HEK293 (cell line): ENCODE measurements at regions not wholly inside any gene's neighbourhood (a gene's known extent, or its start where the extent isn't known, plus 50 kb on each side); places are given as distances from the start of the nearest gene placed in this dataset.

Experiments used
- CTCF ChIA-PET: fragments of 350-600 bp; formaldehyde crosslinking; extraction: SDS; loops from one replicate; lab custom pipeline; 2021; ENCODE audit warnings: antibody characterized with exemption; lab: Yijun Ruan, JAX
- POLR2A ChIA-PET: fragments of 300-600 bp; formaldehyde crosslinking; extraction: SDS; loops from one replicate; lab custom pipeline; 2020; ENCODE audit warnings: antibody characterized with exemption, inconsistent platforms; lab: Yijun Ruan, JAX
- H3K27ac ChIP-seq: fragments of 200-500 bp; sonication (Bioruptor generic); 2 replicates; pipeline ENCODE4 v1.5.1; 2014; ENCODE audit warnings: low read depth, low read length, control low read depth, inconsistent platforms; ENCODE audit errors: extremely low read depth
- H3K36me3 ChIP-seq, 2 experiments: fragments of 200-500 bp in 1 of 2; sonication (Bioruptor generic) in 1 of 2; 1 replicate in 1 of 2; 2 replicates in 1 of 2; pipeline ENCODE4 v1.5.1; 2014 to 2017; ENCODE audit warnings: inconsistent platforms in 2 of 2, low read length in 2 of 2; ENCODE audit not compliant: control insufficient read depth in 2 of 2, insufficient read depth in 1 of 2
- H3K4me1 ChIP-seq: fragments of 200-500 bp; sonication (Bioruptor generic); 2 replicates; pipeline ENCODE4 v1.5.1; 2014; ENCODE audit warnings: mild to moderate bottlenecking, low read length, inconsistent platforms; ENCODE audit not compliant: control insufficient read depth, insufficient read depth
- H3K4me3 ChIP-seq: 2 replicates; pipeline ENCODE4 v1.5.1; 2011; ENCODE audit warnings: low read depth, mild to moderate bottlenecking, control low read depth, low read length, moderate library complexity
- H3K9me3 ChIP-seq: fragments of 200-500 bp; sonication (Bioruptor generic); 2 replicates; pipeline ENCODE4 v1.5.1; 2014; ENCODE audit warnings: low read depth, low read length, inconsistent platforms; ENCODE audit not compliant: control insufficient read depth, insufficient read depth
- KLF1 ChIP-seq: fragments of 450-650 bp; formaldehyde crosslinking; IDR thresholded peaks from 2 replicates; pipeline ENCODE4 v1.5.1; 2016; ENCODE audit warnings: missing biosample characterization, missing genetic modification characterization
- KLF10 ChIP-seq: fragments of 450-650 bp; IDR thresholded peaks from 2 replicates; pipeline ENCODE4 v1.5.1; 2018; ENCODE audit warnings: missing biosample characterization, mild to moderate bottlenecking, missing genetic modification characterization
- KLF8 ChIP-seq: fragments of 450-650 bp; formaldehyde crosslinking; IDR thresholded peaks from 2 replicates; pipeline ENCODE4 v1.5.1; 2016; ENCODE audit warnings: missing biosample characterization, missing genetic modification characterization
- PRDM1 ChIP-seq: fragments of 450-650 bp; formaldehyde crosslinking; IDR thresholded peaks from 2 replicates; pipeline ENCODE4; 2016; ENCODE audit warnings: missing biosample characterization, missing genetic modification characterization
- REPIN1 ChIP-seq: fragments of 450-650 bp; formaldehyde crosslinking; IDR thresholded peaks from 2 replicates; pipeline ENCODE4 v1.5.1; 2017; ENCODE audit warnings: missing biosample characterization, missing genetic modification characterization, low read depth
- SCRT1 ChIP-seq: fragments of 450-650 bp; formaldehyde crosslinking; IDR thresholded peaks from 2 replicates; pipeline ENCODE4 v1.5.1; 2016; ENCODE audit warnings: missing biosample characterization, missing genetic modification characterization, borderline replicate concordance
- ZNF114 ChIP-seq: fragments of 450-650 bp; formaldehyde crosslinking; IDR thresholded peaks from 2 replicates; pipeline ENCODE4 v1.5.0; 2017; ENCODE audit warnings: missing biosample characterization, missing genetic modification characterization
- ZNF202 ChIP-seq: fragments of 450-650 bp; formaldehyde crosslinking; IDR thresholded peaks from 2 replicates; pipeline ENCODE4 v1.5.1; 2016; ENCODE audit warnings: missing biosample characterization, missing genetic modification characterization, borderline replicate concordance
- ZNF221 ChIP-seq: fragments of 450-650 bp; formaldehyde crosslinking; IDR thresholded peaks from 2 replicates; pipeline ENCODE4 v1.5.1; 2017; ENCODE audit warnings: missing biosample characterization, missing genetic modification characterization, borderline replicate concordance
- ZNF292 ChIP-seq: fragments of 450-650 bp; formaldehyde crosslinking; IDR thresholded peaks from 2 replicates; pipeline ENCODE4 v1.5.1; 2016; ENCODE audit warnings: low read depth, missing biosample characterization, missing genetic modification characterization, borderline replicate concordance
- ZNF302 ChIP-seq: fragments of 450-650 bp; formaldehyde crosslinking; IDR thresholded peaks from 2 replicates; pipeline ENCODE4 v1.5.1; 2016; ENCODE audit warnings: missing biosample characterization, missing genetic modification characterization, low read depth
- ZNF37A ChIP-seq: fragments of 450-650 bp; IDR thresholded peaks from 2 replicates; pipeline ENCODE4 v1.5.1; 2018; ENCODE audit warnings: missing biosample characterization, missing genetic modification characterization
- ZNF571 ChIP-seq: fragments of 450-650 bp; formaldehyde crosslinking; IDR thresholded peaks from 2 replicates; pipeline ENCODE4 v1.5.0; 2017; ENCODE audit warnings: missing biosample characterization, missing genetic modification characterization
- ZNF624 ChIP-seq: fragments of 450-650 bp; formaldehyde crosslinking; IDR thresholded peaks from 2 replicates; pipeline ENCODE4 v1.5.1; 2017; ENCODE audit warnings: missing biosample characterization, missing genetic modification characterization
- ZNF629 ChIP-seq: fragments of 450-650 bp; formaldehyde crosslinking; IDR thresholded peaks from 2 replicates; pipeline ENCODE4 v1.5.1; 2017; ENCODE audit warnings: missing biosample characterization, missing genetic modification characterization
- ZNF76 ChIP-seq: fragments of 450-650 bp; formaldehyde crosslinking; IDR thresholded peaks from 2 replicates; pipeline ENCODE4; 2016; ENCODE audit warnings: low read depth, missing biosample characterization, missing genetic modification characterization, borderline replicate concordance
- TF ChIP-seq, protein P1 (sequence below): fragments of 450-650 bp; IDR thresholded peaks from 2 replicates; pipeline ENCODE4 v1.5.1; 2018; ENCODE audit warnings: missing biosample characterization, missing genetic modification characterization
- TF ChIP-seq, protein P2 (sequence below): fragments of 450-650 bp; formaldehyde crosslinking; IDR thresholded peaks from 2 replicates; pipeline ENCODE4 v1.5.1; 2016; ENCODE audit warnings: missing biosample characterization, missing genetic modification characterization, borderline replicate concordance
- TF ChIP-seq, protein P3 (sequence below): fragments of 450-650 bp; formaldehyde crosslinking; IDR thresholded peaks from 2 replicates; pipeline ENCODE4 v1.5.1; 2017; ENCODE audit warnings: missing biosample characterization, missing genetic modification characterization
- TF ChIP-seq, protein P4 (sequence below): fragments of 450-650 bp; formaldehyde crosslinking; IDR thresholded peaks from 2 replicates; pipeline ENCODE4 v1.5.1; 2016; ENCODE audit warnings: missing biosample characterization, missing genetic modification characterization

DNA sequence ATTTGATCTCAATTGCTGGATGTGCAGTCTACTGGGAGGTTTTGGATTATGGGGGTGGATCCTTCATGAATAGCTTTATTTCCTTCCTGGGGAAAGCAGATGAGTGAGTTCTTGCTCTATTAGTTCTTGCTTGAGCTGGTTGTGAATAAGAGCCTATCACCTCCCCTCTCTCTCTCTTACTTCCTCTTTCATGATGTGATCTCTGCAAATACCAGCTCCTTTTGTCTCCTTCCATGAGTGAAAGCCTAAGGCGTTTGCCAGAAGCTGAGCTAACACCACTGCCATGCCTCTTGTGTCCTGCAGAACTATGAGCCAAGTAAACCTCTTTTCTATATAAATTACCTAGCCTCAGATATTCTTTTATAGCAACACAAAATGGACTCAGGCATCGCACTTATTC lies 302.7 kb downstream of the CCER1 start:
- H3K36me3 ChIP-seq, result no peaks in the 10 kb centered on the region
- H3K27ac ChIP-seq, result no peak overlapping the region
- no peak for TF ChIP-seq ZNF571
- no peak for TF ChIP-seq ZNF292 (tag by site-specific recombination)
- TF ChIP-seq ZNF302, result no peak
- no peak for TF ChIP-seq SCRT1 (tag by site-specific recombination)
- TF ChIP-seq PRDM1 (tag by site-specific recombination), result no peak
- no peaks in the 10 kb centered on the region for H3K4me1 ChIP-seq
- H3K4me3 ChIP-seq, result no peak overlapping the region
- no peaks in the 10 kb centered on the region for H3K9me3 ChIP-seq
- CTCF ChIA-PET, result no interaction called here
- POLR2A ChIA-PET, result no interaction called here

DNA sequence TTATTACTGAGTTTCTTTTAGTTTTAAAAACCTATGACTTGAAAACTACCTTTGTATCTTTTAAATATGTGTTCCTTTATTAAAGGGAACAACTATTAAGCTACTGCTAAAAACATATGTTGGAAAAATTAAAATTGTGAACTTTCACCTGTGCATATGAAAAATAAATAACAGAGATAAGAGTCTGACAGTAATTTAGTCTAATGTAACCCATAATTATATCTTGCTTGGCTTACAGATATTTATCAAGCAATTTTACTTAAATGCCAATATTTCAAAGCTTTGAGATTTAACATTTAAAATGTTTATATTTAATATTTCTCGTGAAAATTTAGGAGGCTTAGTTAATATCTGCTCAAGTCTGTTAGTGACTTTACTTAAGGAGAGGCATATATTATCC lies 309.8 kb downstream of the CCER1 start:
- ChIA-PET POLR2A (no interaction called here), CTCF (interaction anchor here (0.7 kb wide), 1 partner anchor 665 kb away, joined by 3 read pairs; no protein-coding TSS in a partner anchor)
- Histone ChIP-seq H3K9me3 (no peaks in the 10 kb centered on the region), H3K4me3 (no peak overlapping the region), H3K27ac (no peak overlapping the region), H3K36me3 (no peaks in the 10 kb centered on the region)
- TF ChIP-seq ZNF37A (tag by site-specific recombination) (no peak), ZNF629 (tag by site-specific recombination) (no peak), ZNF221 (tag by site-specific recombination) (no peak), KLF8 (tag by site-specific recombination) (no peak), KLF1 (tag by site-specific recombination) (no peak), KLF10 (tag by site-specific recombination) (no peak), ZNF114 (tag by site-specific recombination) (no peak), ZNF76 (tag by site-specific recombination) (no peak), ZNF202 (no peak), ZNF624 (tag by site-specific recombination) (no peak), REPIN1 (tag by site-specific recombination) (no peak)
- TF ChIP-seq, protein P1, sequence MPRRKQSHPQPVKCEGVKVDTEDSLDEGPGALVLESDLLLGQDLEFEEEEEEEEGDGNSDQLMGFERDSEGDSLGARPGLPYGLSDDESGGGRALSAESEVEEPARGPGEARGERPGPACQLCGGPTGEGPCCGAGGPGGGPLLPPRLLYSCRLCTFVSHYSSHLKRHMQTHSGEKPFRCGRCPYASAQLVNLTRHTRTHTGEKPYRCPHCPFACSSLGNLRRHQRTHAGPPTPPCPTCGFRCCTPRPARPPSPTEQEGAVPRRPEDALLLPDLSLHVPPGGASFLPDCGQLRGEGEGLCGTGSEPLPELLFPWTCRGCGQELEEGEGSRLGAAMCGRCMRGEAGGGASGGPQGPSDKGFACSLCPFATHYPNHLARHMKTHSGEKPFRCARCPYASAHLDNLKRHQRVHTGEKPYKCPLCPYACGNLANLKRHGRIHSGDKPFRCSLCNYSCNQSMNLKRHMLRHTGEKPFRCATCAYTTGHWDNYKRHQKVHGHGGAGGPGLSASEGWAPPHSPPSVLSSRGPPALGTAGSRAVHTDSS (tag by site-specific recombination), result no peak
- TF ChIP-seq, protein P2, sequence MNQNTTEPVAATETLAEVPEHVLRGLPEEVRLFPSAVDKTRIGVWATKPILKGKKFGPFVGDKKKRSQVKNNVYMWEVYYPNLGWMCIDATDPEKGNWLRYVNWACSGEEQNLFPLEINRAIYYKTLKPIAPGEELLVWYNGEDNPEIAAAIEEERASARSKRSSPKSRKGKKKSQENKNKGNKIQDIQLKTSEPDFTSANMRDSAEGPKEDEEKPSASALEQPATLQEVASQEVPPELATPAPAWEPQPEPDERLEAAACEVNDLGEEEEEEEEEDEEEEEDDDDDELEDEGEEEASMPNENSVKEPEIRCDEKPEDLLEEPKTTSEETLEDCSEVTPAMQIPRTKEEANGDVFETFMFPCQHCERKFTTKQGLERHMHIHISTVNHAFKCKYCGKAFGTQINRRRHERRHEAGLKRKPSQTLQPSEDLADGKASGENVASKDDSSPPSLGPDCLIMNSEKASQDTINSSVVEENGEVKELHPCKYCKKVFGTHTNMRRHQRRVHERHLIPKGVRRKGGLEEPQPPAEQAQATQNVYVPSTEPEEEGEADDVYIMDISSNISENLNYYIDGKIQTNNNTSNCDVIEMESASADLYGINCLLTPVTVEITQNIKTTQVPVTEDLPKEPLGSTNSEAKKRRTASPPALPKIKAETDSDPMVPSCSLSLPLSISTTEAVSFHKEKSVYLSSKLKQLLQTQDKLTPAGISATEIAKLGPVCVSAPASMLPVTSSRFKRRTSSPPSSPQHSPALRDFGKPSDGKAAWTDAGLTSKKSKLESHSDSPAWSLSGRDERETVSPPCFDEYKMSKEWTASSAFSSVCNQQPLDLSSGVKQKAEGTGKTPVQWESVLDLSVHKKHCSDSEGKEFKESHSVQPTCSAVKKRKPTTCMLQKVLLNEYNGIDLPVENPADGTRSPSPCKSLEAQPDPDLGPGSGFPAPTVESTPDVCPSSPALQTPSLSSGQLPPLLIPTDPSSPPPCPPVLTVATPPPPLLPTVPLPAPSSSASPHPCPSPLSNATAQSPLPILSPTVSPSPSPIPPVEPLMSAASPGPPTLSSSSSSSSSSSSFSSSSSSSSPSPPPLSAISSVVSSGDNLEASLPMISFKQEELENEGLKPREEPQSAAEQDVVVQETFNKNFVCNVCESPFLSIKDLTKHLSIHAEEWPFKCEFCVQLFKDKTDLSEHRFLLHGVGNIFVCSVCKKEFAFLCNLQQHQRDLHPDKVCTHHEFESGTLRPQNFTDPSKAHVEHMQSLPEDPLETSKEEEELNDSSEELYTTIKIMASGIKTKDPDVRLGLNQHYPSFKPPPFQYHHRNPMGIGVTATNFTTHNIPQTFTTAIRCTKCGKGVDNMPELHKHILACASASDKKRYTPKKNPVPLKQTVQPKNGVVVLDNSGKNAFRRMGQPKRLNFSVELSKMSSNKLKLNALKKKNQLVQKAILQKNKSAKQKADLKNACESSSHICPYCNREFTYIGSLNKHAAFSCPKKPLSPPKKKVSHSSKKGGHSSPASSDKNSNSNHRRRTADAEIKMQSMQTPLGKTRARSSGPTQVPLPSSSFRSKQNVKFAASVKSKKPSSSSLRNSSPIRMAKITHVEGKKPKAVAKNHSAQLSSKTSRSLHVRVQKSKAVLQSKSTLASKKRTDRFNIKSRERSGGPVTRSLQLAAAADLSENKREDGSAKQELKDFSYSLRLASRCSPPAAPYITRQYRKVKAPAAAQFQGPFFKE, result no peak
- TF ChIP-seq, protein P3, sequence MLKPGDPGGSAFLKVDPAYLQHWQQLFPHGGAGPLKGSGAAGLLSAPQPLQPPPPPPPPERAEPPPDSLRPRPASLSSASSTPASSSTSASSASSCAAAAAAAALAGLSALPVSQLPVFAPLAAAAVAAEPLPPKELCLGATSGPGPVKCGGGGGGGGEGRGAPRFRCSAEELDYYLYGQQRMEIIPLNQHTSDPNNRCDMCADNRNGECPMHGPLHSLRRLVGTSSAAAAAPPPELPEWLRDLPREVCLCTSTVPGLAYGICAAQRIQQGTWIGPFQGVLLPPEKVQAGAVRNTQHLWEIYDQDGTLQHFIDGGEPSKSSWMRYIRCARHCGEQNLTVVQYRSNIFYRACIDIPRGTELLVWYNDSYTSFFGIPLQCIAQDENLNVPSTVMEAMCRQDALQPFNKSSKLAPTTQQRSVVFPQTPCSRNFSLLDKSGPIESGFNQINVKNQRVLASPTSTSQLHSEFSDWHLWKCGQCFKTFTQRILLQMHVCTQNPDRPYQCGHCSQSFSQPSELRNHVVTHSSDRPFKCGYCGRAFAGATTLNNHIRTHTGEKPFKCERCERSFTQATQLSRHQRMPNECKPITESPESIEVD (tag by site-specific recombination), result no peak
- TF ChIP-seq, protein P4, sequence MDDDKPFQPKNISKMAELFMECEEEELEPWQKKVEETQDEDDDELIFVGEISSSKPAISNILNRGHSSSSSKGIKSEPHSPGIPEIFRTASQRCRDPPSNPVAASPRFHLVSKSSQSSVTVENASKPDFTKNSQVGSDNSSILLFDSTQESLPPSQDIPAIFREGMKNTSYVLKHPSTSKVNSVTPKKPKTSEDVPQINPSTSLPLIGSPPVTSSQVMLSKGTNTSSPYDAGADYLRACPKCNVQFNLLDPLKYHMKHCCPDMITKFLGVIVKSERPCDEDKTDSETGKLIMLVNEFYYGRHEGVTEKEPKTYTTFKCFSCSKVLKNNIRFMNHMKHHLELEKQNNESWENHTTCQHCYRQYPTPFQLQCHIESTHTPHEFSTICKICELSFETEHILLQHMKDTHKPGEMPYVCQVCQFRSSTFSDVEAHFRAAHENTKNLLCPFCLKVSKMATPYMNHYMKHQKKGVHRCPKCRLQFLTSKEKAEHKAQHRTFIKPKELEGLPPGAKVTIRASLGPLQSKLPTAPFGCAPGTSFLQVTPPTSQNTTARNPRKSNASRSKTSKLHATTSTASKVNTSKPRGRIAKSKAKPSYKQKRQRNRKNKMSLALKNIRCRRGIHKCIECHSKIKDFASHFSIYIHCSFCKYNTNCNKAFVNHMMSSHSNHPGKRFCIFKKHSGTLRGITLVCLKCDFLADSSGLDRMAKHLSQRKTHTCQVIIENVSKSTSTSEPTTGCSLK, result no peak
- TF ChIP-seq, all 188 proteins: peak for 0
- H3K4me1 ChIP-seq, result no peaks in the 10 kb centered on the region
